Activated CD4-positive, alpha-beta T cell treated with anti-CD3 and anti-CD28 coated beads, Interleukin-2, Interleukin-4, amounts not matched to agents 100 ng/mL and 50 ng/mL, durations not matched to agents 16 hours and 8 hours (primary cell): ENCODE measurements at regions not wholly inside any gene's neighbourhood (a gene's known extent, or its start where the extent isn't known, plus 50 kb on each side); places are given as distances from the start of the nearest gene placed in this dataset.

ENCODE experiments used
- DNase-seq: peaks from one replicate; pipeline ENCODE4 v3.0.0-alpha.2; 2020; ENCODE audit warnings: low spot score

GRCh38 chr2:41782306-41783158, 265.3 kb upstream of the PKDCC start:
- DNase-seq, result peak; percentile 39

DNA sequence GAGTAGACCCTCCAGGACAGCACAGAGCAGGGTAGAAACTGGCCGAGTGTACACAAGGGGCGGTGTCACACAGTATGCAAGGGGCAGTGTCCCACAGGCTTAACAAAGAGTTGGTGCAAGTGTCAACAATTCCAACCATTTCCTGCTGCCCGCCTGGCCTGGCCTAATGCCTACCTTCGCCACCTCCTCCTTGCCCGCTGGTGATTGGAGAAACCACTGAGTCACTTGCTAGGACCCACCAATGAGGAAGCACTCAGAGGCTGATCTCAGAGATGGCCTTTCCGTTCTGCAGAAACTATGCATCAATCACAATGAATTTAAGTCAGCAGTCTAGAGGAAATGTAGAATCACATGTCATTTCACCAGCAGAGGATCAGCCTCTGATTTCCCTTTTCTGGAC, 263.3 kb upstream of the PKDCC start:
- no peak for DNase-seq

DNA sequence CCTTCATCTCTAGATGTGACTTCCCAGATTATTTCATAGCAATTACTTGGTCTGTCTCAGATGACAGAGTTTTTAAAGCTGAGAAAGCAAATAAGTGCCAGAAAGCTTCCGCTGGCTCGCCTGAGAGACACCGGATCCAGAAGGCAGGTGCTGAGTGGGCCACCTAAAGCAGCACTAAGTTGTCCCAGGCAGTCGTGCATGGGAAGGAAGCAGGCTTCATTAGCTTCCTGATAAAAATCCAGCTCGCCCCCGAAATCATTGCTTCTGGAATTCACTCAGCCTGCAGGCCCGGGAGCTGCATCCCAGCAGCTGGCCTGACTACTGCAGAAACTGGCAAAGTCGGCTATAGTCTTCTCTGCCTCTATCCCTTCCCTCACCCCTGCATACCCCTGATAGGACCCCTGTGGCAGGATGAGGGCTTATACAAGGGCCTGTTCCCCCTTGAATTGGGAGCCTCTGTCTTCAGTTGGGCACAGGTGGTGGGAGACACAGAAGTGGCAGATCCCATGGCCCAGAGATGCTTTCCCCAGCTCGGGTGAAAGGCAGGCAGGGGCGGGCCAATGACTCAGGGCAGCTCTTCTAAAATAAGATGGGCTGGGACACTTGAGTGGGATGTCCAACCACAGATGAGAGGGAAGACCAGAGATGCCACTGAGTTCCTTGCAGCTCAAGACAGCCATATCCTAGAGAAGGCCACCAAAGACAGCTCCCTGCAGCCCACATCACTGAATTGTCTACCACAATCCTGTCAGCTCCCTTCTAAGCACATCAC, 262.4 kb upstream of the PKDCC start:
- no peak for DNase-seq

DNA sequence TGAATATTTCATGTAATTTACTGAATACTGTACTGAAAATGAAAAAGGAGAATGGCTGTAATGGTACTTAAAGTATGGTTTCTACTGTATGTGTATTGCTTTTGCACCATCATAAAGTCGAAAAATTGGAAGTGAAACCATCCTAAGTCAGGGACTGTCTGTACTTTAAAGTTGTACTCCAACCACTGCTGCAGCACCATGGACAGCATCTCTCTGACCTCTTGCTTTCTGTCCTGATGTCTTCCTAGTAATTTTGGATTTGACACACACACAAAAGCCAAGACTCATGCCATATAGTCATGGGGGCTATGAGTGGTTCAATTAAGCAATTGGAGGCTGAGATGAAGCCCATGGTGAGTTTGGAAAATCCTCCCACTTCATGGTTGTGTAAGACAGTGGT, 256.3 kb upstream of the PKDCC start:
- no peak for DNase-seq

- DNase-seq, result no peak
Observed at GRCh38 chr2:41803361-41803760, 244.5 kb upstream of the PKDCC start.

DNA sequence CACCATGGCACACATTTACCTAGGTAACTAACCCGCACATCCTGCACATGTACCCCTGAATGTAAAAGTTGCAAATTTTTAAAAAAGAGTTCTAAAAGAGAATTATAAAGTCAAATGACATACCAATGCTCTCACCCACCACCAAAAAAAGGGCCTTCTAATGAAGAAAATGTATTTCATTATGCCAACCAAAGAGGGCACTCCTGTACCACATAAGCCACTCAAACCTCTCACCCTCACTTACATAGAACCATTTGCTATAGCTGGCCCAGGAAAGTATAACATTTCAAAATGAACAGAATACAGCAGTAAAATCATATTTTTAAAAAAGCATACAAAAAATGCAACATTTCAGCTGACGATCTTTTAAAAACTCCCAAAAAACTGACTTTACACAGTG, 241.5 kb upstream of the PKDCC start:
- DNase-seq, result no peak

DNA sequence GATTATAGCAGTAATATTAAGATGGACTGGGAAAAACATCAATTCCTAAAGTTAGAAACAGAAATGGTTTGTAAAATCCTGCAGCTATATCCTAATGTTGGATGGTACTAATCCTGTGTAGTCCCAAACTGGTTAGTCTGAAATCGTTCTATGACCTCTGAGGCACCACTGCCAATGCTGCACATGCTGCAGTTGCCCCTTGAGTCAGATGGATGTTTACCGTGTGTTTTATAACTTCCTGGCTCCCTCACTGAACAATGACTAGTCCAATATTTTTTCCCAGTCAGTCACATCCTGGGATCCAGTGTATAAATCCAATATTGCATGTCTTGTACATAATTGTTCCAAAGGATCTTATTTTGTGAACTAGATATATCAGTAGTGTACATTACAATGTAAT, 226.7 kb upstream of the PKDCC start:
- no peak for DNase-seq

DNA sequence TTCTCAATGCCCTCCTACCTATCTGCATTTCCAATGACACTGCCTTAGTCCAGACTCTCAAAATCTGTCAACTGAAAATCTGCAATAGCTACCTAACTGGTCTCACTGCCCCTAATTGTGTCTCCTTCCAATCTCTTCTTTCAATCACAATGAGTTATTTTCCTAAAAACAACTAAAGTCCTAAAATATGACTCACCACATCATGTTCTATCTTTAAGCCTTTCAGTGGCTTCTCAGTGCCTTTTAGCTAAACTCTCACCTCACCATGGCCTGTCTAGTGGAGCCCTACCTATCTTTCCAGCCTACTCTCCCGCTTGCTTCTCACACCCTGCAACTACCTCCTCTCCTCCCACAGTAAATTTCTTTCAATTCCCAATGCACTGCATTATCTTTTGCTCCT, 220.9 kb upstream of the PKDCC start:
- DNase-seq, result no peak

- no peak for DNase-seq
Observed at GRCh38 chr2:41827354-41827971, 220.4 kb upstream of the PKDCC start.

DNA sequence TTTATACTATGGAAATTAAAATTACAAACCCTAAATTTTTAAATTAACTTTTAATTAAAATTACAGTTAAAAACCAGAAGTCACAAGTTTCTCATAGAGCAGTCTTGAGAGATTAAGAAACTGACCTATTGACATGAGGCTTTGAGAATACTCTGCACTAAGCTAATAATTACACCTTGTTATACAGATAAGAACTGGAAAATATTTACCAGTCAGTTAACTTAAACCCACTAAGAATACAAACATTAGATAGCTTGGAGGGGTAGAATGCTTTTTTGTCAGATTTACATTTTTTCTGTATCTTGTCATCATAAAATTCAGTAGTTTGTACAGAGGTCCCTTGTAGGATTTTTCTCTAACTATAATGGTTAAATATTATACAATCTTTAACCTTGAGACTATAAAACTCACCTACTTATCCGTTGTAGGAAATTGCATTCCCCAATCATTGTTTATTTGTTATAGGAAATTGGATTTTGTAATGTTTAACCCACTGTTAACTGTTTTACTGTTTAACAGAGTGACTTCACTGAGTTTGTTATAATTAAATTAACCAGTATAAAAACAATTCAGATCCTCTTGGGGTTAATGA, 219.7 kb upstream of the PKDCC start:
- DNase-seq, result no peak

- no peak for DNase-seq
Observed at GRCh38 chr2:41829052-41829451, 218.8 kb upstream of the PKDCC start.

GRCh38 chr2:41830600-41830999, 217.2 kb upstream of the PKDCC start:
- no peak for DNase-seq

GRCh38 chr2:41832218-41832617, 215.6 kb upstream of the PKDCC start:
- no peak for DNase-seq

DNA sequence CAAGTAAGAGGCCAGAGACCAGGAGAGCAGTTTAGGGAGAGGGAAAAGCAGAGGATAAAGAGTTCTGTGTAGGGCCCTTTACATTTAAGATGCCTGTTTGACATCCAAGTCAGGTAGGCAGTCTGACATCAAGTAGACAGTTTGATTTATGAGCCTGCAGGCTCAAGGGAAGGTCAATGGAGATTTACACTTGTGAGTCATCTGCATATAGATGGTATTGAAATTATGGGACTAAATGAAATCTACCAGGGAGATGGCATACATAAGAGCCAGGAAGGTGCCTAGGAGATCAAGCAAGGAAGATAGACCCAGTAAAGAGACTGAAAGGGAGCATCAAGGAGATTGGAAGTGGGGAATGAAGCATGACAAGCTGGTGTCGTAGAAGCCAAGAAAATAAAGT, 212.4 kb upstream of the PKDCC start:
- DNase-seq, result no peak

DNA sequence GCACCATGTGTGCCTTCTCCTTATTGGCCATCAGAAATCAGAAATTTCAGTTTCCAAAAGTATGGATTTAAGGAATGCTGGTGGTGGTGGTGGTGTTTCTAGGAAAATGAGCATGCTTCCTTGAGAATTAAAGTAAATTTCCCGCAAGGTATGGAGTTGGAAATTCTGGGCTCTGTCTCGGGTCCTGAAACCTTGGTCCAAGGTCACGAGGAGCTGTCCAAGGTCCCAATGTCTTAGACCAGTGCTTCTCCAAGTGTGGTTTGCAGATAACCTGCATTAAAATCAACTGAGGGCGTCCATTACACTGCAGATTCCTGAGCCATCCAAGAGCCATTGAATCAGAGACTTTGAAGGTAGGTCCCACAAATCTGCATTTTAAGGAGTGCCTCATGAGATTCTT, 210.9 kb upstream of the PKDCC start:
- DNase-seq, result peak; percentile 13

GRCh38 chr2:41837610-41838009, 210.2 kb upstream of the PKDCC start:
- DNase-seq, result no peak

GRCh38 chr2:41840702-41841551, 206.9 kb upstream of the PKDCC start:
- DNase-seq, result peak; percentile 98

DNA sequence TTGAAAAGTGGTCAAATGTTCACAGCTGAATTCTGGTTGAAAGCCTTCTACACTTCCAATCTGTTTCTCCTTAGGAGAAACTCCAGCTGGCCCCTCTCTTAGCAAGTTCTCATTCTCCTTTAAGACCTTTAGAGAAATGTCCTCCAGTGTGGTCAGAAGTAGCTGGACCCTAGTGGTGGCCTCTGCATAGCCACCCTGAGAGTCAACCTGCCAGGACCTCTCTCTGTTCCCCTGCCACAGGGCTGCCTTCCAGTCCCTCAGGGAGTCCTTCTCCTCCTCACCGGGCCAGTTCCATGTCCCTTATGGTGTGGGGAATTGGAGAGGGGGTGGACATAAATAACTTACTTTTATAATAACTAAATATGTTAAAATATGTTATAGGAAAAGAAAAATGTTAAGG, 200.9 kb upstream of the PKDCC start:
- no peak for DNase-seq

GRCh38 chr2:41847744-41848441, 199.9 kb upstream of the PKDCC start:
- no peak for DNase-seq

DNA sequence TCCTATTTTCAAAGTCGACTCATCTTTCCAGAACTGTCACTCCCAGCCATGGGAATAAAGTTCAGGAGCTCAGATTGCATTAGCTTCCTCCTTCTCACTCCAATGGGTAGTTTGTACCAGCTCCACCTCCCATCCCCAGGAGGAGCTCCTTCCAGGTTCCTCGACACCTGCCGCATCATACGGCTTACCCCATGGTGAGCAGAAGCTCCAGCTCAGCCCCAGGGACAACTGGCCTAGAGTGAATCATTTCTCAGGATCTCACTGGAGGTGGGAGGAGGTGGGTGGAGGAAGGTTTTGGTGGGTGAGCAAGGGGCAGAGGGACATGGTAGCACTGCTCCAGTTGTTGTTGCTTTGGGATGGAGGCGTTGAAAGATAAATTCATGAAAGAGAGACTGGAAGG, 196.3 kb upstream of the PKDCC start:
- DNase-seq, result no peak
